ENCODE measurements at regions not wholly inside any gene's neighbourhood (a gene's known extent, or its start where the extent isn't known, plus 50 kb on each side); places are given as distances from the start of the nearest gene placed in this dataset.

GRCh38 chr6:39997101-39997635 lies 62.9 kb upstream of the MOCS1 start:
- Histone ChIP-seq H3K4me1 (ENCODE audit: control insufficient read depth, low read length) (no peaks in the 10 kb centered on the region), H3K36me3 (ENCODE audit: control insufficient read depth, low read length) (no peaks in the 10 kb centered on the region), H3K4me3 (ENCODE audit: low read length) (no peak overlapping the region), H3K27ac (ENCODE audit: low read depth, low read length) (no peak overlapping the region), H3K4me2 (ENCODE audit: low read length) (no peak overlapping the region), H3K9me2 (replicated peaks; ENCODE audit: control insufficient read depth, low read length) (no peaks in the 10 kb centered on the region), H3F3A (ENCODE audit: control insufficient read depth, insufficient read depth) (no peaks in the 10 kb centered on the region), H3K9me3 (ENCODE audit: control insufficient read depth, insufficient read depth, low read length) (peaks cover 11% of the 10 kb centered on the region; the same call in 1 of the 2 replicates), H4K20me1 (ENCODE audit: control insufficient read depth, insufficient read depth, low read depth, low read length) (no peaks in the 10 kb centered on the region), H3K79me2 (ENCODE audit: control insufficient read depth, low read length) (no peaks in the 10 kb centered on the region), H3K27me3 (ENCODE audit: control insufficient read depth, low read length) (no peaks in the 10 kb centered on the region)
- TF ChIP-seq EZH2phosphoT487 (IDR thresholded peaks at IDR 0.05; ENCODE audit: borderline replicate concordance, low read length) = no peak
- TF ChIP-seq CTCF (IDR thresholded peaks at IDR 0.05; ENCODE audit: low read depth, low read length, poor library complexity, severe bottlenecking) = no peak

GRCh38 chr6:39995633-39996032 lies 61.4 kb upstream of the MOCS1 start:
- Histone ChIP-seq H3K9me3 (ENCODE audit: control insufficient read depth, insufficient read depth, low read length) (peaks cover 11% of the 10 kb centered on the region; the same call in 1 of the 2 replicates), H3K4me1 (ENCODE audit: control insufficient read depth, low read length) (no peaks in the 10 kb centered on the region)
- TF ChIP-seq EZH2phosphoT487 (IDR thresholded peaks at IDR 0.05; ENCODE audit: borderline replicate concordance, low read length) (no peak), CTCF (IDR thresholded peaks at IDR 0.05; ENCODE audit: low read depth, low read length, poor library complexity, severe bottlenecking) (no peak)

GRCh38 chr6:39992861-39993622 lies 58.8 kb upstream of the MOCS1 start:
- H4K20me1 ChIP-seq (ENCODE audit: control insufficient read depth, insufficient read depth, low read depth, low read length) = no peaks in the 10 kb centered on the region
- no peaks in the 10 kb centered on the region for H3F3A ChIP-seq (ENCODE audit: control insufficient read depth, insufficient read depth)

More at GRCh38 chr6:39995633-39996032, 61.4 kb upstream of the MOCS1 start:
- H3F3A ChIP-seq (ENCODE audit: control insufficient read depth, insufficient read depth) = no peaks in the 10 kb centered on the region
- H4K20me1 ChIP-seq (ENCODE audit: control insufficient read depth, insufficient read depth, low read depth, low read length) = no peaks in the 10 kb centered on the region
- H3K79me2 ChIP-seq (ENCODE audit: control insufficient read depth, low read length) = no peaks in the 10 kb centered on the region
- H3K4me3 ChIP-seq (ENCODE audit: low read length) = no peak overlapping the region
- H3K36me3 ChIP-seq (ENCODE audit: control insufficient read depth, low read length) = no peaks in the 10 kb centered on the region
- no peak overlapping the region for H3K27ac ChIP-seq (ENCODE audit: low read depth, low read length)
- H3K9me2 ChIP-seq (replicated peaks; ENCODE audit: control insufficient read depth, low read length) = no peaks in the 10 kb centered on the region
- no peaks in the 10 kb centered on the region for H3K27me3 ChIP-seq (ENCODE audit: control insufficient read depth, low read length)
- no peak overlapping the region for H3K4me2 ChIP-seq (ENCODE audit: low read length)

More at GRCh38 chr6:39992861-39993622, 58.8 kb upstream of the MOCS1 start:
- no peak for TF ChIP-seq EZH2phosphoT487 (IDR thresholded peaks at IDR 0.05; ENCODE audit: borderline replicate concordance, low read length)
- no peak for TF ChIP-seq CTCF (IDR thresholded peaks at IDR 0.05; ENCODE audit: low read depth, low read length, poor library complexity, severe bottlenecking)
- H3K27me3 ChIP-seq (ENCODE audit: control insufficient read depth, low read length) = no peaks in the 10 kb centered on the region
- H3K9me3 ChIP-seq (ENCODE audit: control insufficient read depth, insufficient read depth, low read length) = peaks cover 11% of the 10 kb centered on the region; the same call in 1 of the 2 replicates
- no peaks in the 10 kb centered on the region for H3K4me1 ChIP-seq (ENCODE audit: control insufficient read depth, low read length)
- no peaks in the 10 kb centered on the region for H3K79me2 ChIP-seq (ENCODE audit: control insufficient read depth, low read length)
- H3K36me3 ChIP-seq (ENCODE audit: control insufficient read depth, low read length) = no peaks in the 10 kb centered on the region
- H3K4me3 ChIP-seq (ENCODE audit: low read length) = no peak overlapping the region
- H3K9me2 ChIP-seq (replicated peaks; ENCODE audit: control insufficient read depth, low read length) = no peaks in the 10 kb centered on the region
- H3K27ac ChIP-seq (ENCODE audit: low read depth, low read length) = no peak overlapping the region
- H3K4me2 ChIP-seq (ENCODE audit: low read length) = no peak overlapping the region
